ENCODE measurements at regions not wholly inside any gene's neighbourhood (a gene's known extent, or its start where the extent isn't known, plus 50 kb on each side); places are given as distances from the start of the nearest gene placed in this dataset.
"Not testable (repeated sequence)": the region's sequence is repeated elsewhere in the genome, so short reads cannot be mapped to it uniquely, and the experiment has no call there.

GRCh38 chr6:168929871-168930450, 323.7 kb downstream of the THBS2 start:
- no peak for DNase-seq

- no peak for DNase-seq
Observed at GRCh38 chr6:168928012-168928411, 325.6 kb downstream of the THBS2 start.

GRCh38 chr6:168927026-168927425, 326.6 kb downstream of the THBS2 start:
- DNase-seq: no peak

GRCh38 chr6:168926306-168926705, 327.3 kb downstream of the THBS2 start:
- no peak for DNase-seq

- no peak for DNase-seq
Observed at GRCh38 chr6:168925671-168926070, 328.0 kb downstream of the THBS2 start.

GRCh38 chr6:168923171-168923570, 330.5 kb downstream of the THBS2 start:
- no peak for DNase-seq

- DNase-seq: no peak
Observed at GRCh38 chr6:168922436-168922835, 331.2 kb downstream of the THBS2 start.

GRCh38 chr6:168920289-168920688, 333.4 kb downstream of the THBS2 start:
- DNase-seq: no peak

GRCh38 chr6:168919470-168920179, 334.0 kb downstream of the THBS2 start:
- DNase-seq: no peak

- DNase-seq: no peak
Observed at GRCh38 chr6:168916576-168917211, 337.0 kb downstream of the THBS2 start.

GRCh38 chr6:168915855-168916254, 337.8 kb downstream of the THBS2 start:
- no peak for DNase-seq

GRCh38 chr6:168915242-168915641, 338.4 kb downstream of the THBS2 start:
- no peak for DNase-seq

GRCh38 chr6:168913866-168914469, 339.7 kb downstream of the THBS2 start:
- no peak for DNase-seq

GRCh38 chr6:168913231-168913865, 340.3 kb downstream of the THBS2 start:
- not testable (repeated sequence) for DNase-seq

GRCh38 chr6:168909288-168909687, 344.4 kb downstream of the THBS2 start:
- no peak for DNase-seq

- DNase-seq: no peak
Observed at GRCh38 chr6:168908887-168909286, 344.8 kb downstream of the THBS2 start.

- DNase-seq: no peak
Observed at GRCh38 chr6:168908166-168908565, 345.5 kb downstream of the THBS2 start.

- DNase-seq: no peak
Observed at GRCh38 chr6:168906391-168906790, 347.3 kb downstream of the THBS2 start.

- no peak for DNase-seq
Observed at GRCh38 chr6:168905451-168906090, 348.1 kb downstream of the THBS2 start.

GRCh38 chr6:168903613-168904345, 349.9 kb downstream of the THBS2 start:
- DNase-seq: no peak

GRCh38 chr6:168902075-168902474, 351.6 kb downstream of the THBS2 start:
- DNase-seq: no peak

- no peak for DNase-seq
Observed at GRCh38 chr6:168901076-168901475, 352.6 kb downstream of the THBS2 start.

Measured in stimulated activated CD4-positive, alpha-beta T cell treated with anti-CD3 and anti-CD28 coated beads, Interleukin-12 subunit alpha, Interleukin-12 subunit beta, amount 100 ng/mL, for 4 hours (primary cell).